Gastroesophageal sphincter (tissue), 3 donors: ENCODE measurements at regions not wholly inside any gene's neighbourhood (a gene's known extent, or its start where the extent isn't known, plus 50 kb on each side); places are given as distances from the start of the nearest gene placed in this dataset.

Source experiments
- CTCF ChIP-seq, 4 experiments: fragments of 200-600 bp in 2 of 4; fragments of 450-650 bp in 2 of 4; sonication (generic) in 1 of 4; IDR thresholded peaks; one replicate each; pipeline ENCODE4 v1.5.1; 2017 to 2019; ENCODE audit warnings: antibody characterized with exemption in 4 of 4, mild to moderate bottlenecking in 2 of 4, moderate library complexity in 2 of 4
- EP300 ChIP-seq: sonication (generic); formaldehyde crosslinking; IDR thresholded peaks from one replicate; pipeline ENCODE4 v1.6.1; 2017; ENCODE audit warnings: antibody characterized with exemption, mild to moderate bottlenecking
- POLR2A ChIP-seq, 2 donors: fragments of 450-650 bp; IDR thresholded peaks; one replicate each; pipeline ENCODE4 v1.6.1; 2017; ENCODE audit warnings: antibody characterized with exemption in 2 of 2, mild to moderate bottlenecking in 2 of 2, moderate library complexity in 1 of 2
- POLR2AphosphoS5 ChIP-seq: sonication (generic); formaldehyde crosslinking; IDR thresholded peaks from one replicate; pipeline ENCODE4 v1.6.1; 2017; ENCODE audit warnings: antibody characterized with exemption

DNA sequence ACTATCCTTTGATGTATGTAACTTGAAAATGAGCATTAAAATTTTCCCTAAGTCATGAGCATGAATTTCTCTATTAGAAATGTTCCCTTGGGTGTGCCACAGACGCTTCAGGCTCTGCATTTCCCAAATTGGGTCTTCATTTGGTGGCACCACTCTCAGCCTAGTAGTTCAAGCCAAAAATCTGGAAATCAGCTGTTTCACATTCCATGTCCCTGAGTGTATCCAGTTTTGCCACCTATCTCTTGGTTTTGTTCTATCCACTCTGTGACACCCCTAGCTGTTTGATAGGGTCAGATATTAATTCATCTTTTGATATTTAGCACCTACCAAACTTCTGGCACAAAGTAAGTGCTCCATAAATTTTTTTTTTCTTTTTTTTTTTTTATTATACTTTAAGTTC, 89.5 kb upstream of the DPH5 start:
- TF ChIP-seq CTCF (IDR thresholded peaks at IDR 0.05) (no peak), POLR2A (IDR thresholded peaks at IDR 0.05) (no peak), POLR2AphosphoS5 (no peak), EP300 (no peak)
